ENCODE measurements at regions not wholly inside any gene's neighbourhood (a gene's known extent, or its start where the extent isn't known, plus 50 kb on each side); places are given as distances from the start of the nearest gene placed in this dataset.

GRCh38 chr5:175168882-175169507 is 275.0 kb downstream of the DRD1 start:
- DNase-seq (ENCODE audit: low spot score), result no peak

DNA sequence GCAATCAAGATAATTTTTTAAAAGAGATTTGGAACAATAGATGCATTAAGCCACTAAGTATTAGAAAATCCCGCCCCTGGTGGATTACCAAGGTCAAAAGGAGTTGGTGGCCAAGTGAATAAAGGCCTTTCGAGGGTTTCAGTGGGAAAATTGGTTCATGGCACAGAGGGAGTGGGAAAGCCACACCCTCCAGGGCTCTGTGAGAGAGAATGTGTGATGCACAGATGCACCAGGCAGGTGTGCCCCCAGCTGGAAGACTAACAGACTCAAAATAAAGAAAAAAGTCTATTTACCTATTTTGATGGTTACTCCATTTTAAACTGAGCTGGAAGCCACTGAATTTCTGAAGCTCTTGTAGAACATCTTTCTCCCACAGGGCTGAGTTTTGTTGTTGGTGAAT is 278.0 kb downstream of the DRD1 start:
- DNase-seq (ENCODE audit: low spot score), result no peak

DNA sequence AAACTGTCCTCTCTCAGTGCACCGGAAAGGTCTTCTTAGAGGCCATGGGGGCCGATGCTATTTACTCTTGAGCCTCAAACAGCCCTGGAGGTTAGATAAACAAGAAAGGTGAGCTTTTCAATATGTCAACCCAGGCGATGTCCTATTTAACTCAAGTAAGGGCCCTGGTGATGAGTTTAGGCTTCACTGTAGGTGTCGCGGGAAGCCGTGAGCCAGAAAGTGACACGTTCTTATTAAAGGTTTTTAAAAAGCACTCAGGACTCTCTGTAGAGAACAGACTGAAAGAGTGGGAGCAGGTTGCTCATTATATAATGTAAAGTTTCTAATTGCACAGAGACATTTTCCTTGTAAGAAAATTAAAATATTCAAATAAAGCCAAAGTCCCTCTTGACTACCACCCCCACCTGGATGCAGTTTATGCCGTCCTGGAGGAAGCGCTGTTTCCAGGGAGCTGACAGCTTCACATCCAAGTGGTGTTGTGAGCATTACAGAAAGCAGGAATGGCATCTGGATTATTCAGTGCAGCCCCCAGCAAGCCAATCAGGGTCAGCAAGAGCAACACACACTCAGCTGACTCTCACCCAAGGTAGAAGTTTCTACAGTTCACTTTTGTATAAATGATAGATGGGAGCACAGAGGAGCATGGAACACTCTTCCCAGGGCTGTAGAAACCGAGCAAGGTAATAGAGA is 280.3 kb downstream of the DRD1 start:
- DNase-seq (ENCODE audit: low spot score), result no peak

- peak; percentile 46 for DNase-seq (ENCODE audit: low spot score)
Observed at GRCh38 chr5:175162036-175162435, 281.9 kb downstream of the DRD1 start.

DNA sequence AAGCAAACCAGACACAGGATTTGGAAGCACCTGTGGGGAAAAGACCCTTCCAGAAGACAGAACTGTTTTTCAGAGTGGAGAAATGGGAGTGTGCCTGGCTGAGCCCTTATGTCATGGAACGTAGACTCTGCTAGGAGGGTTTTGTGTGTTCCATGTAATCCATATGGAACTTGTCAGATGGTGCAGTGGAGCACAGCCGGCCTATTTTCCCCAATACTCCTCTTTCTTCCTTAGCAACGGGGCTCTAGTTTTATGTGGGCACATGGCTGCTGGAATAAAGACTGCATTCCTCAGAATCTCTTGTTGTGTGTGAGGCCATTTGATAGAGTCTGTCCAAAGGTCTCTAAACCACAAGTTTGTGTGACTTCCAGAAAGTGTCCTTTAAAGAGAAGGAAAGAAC is 284.0 kb downstream of the DRD1 start:
- DNase-seq (ENCODE audit: low spot score), result no peak

GRCh38 chr5:175148636-175149172 is 295.3 kb downstream of the DRD1 start:
- no peak for DNase-seq (ENCODE audit: low spot score)

DNA sequence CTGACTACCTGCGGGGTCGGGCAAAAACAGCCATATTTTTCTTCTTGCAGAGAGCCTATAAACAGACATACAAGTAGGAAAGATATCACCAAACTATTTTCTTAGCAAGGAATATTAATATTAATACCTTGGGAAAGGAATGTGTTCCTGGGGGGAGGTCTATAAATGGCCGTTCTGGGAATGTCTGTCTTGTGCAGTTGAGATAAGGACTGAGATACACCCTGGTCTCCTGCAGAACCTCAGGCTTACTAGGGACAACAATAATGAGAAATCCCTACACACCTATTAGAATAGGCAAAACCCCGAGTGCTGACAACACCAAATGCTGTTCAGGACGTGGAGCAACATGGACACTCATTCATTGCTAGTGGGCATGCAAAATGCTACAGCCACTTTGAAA is 297.2 kb downstream of the DRD1 start:
- DNase-seq (ENCODE audit: low spot score), result no peak

DNA sequence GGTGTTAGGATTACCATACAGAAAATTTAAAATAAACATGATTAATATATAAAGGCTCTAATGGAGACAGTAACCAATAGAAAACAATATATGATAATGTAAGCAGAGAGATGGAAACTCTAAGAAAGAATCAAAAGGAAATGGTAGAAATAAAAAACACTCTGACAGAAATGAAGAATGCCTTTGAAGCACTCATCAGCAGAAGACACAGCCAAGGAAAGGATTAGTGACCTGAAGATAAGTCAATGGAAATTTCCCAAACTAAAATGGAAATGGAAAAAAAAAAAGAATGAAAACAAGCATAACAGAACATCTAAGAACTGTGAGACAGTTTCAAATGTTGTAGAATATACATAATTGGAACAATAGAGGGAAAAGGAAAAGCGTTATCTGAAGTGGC is 302.6 kb downstream of the DRD1 start:
- DNase-seq (ENCODE audit: low spot score), result no peak

- no peak for DNase-seq (ENCODE audit: low spot score)
Observed at GRCh38 chr5:175133185-175133584, 310.8 kb downstream of the DRD1 start.

- DNase-seq (ENCODE audit: low spot score), result no peak
Observed at GRCh38 chr5:175131432-175131831, 312.6 kb downstream of the DRD1 start.

DNA sequence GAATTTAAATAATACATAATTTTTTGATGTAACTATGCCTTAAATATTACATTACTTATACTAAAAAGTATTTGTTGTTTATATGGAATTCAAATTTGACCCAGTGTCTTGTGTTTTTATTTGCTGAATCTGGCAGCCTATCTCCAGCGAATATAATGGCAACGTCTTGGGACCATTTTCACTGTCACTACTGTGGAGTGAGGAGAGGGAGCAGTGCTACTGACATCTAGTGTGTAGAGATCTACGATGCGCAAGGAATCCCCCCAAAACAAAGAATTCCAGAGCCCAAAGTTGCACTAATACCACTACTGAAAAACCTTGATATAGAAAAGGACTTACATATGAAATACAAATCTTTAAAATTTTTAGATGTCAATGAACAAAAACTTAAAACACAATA is 314.4 kb downstream of the DRD1 start:
- DNase-seq (ENCODE audit: low spot score), result no peak

DNA sequence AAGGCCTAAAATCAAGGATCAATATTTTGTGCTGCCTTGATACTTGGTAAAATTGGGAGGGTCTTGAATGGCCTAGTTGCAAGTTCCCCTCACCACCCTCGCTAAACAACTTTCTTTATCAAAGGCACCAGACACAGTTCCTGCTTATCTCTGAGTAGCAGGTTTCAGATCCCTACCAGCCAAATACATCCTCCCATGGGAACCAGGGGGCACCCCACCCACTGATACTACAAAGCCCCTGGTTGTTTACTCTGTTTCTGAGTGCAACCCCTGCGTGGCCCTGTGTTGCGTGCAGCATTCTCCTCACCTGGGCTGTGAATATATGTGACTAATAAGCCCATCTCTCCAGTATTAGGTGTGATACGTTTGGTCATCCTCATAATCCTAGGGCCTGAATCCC is 314.9 kb downstream of the DRD1 start:
- DNase-seq (ENCODE audit: low spot score), result no peak

DNA sequence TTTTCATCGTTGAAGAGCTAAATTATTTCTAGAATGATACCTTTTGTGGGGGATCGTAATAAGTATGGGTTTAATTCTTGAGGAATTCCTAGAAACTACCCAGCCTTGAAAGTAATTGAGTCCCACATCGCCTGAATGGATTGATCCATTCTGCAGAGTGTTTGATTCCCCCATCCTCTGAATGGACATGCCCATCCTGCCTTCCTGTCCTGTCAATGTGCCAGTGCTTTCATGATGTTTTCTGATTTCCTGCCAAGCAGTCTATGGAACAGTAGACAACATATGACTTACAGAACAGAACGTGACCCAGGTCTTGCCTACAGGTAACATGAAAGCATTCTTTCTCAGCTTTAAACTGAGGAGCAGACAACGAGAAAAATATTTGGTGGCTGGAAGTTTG is 319.2 kb downstream of the DRD1 start:
- no peak for DNase-seq (ENCODE audit: low spot score)

- DNase-seq (ENCODE audit: low spot score), result no peak
Observed at GRCh38 chr5:175124251-175124813, 319.6 kb downstream of the DRD1 start.

GRCh38 chr5:175123542-175123941 is 320.4 kb downstream of the DRD1 start:
- DNase-seq (ENCODE audit: low spot score), result no peak

GRCh38 chr5:175121457-175121856 is 322.5 kb downstream of the DRD1 start:
- DNase-seq (ENCODE audit: low spot score), result no peak

- no peak for DNase-seq (ENCODE audit: low spot score)
Observed at GRCh38 chr5:175120412-175120811, 323.6 kb downstream of the DRD1 start.

DNA sequence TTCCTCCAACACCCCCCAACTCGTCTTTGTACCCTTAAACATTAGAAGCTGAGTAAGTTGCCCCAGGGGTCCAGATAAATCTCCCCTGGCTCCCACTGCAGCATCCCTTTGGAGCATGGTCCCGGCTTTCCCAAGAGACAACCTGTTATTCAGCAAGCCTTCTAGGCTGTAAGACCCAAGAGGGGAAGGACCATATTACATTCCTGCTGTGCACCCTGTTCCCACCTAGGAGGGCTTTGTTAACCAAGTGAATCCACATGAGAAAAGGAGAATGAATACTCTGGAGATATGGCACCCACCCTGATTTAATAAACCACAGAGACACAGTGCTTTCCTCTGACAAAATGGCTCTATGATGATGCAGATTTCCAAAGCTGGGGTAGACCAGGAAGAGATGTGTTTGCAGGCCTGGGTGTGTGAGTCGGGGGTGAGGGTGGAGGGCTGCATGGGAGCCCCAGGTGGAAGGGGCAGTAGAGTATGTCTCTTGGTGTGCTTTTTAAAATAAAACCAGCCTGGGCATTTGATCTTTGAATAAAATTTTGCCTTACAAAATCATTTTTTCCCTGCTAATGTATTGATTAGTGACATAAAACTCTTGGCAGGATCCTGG is 325.2 kb downstream of the DRD1 start:
- DNase-seq (ENCODE audit: low spot score), result no peak

GRCh38 chr5:175116466-175117048 is 327.4 kb downstream of the DRD1 start:
- no peak for DNase-seq (ENCODE audit: low spot score)

- no peak for DNase-seq (ENCODE audit: low spot score)
Observed at GRCh38 chr5:175115831-175116230, 328.2 kb downstream of the DRD1 start.

DNA sequence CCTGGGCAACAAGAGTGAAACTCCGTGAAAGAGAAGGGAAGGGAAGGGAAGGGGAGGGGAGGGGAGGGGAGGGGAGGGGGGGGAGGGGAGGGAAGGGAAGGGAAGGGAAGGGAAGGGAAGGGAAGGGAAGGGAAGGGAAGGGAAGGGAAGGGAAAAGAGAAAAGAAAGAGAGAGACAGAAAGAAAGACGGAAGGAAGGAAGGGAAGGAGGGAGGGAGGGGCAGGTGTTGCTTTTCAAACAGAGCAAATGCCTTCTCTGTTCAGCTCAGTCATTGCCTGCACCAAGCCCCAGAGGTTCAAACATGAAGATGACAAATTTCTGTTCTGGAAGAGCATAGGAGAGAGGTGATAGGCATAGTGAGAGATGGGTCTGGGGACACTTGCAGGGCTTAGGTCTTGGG is 330.0 kb downstream of the DRD1 start:
- DNase-seq (ENCODE audit: low spot score), result no peak

- DNase-seq (ENCODE audit: low spot score), result no peak
Observed at GRCh38 chr5:175109058-175109755, 334.8 kb downstream of the DRD1 start.

Measured in NAMALWA (cell line).